Uterus (tissue), 3 donors: ENCODE measurements at regions not wholly inside any gene's neighbourhood (a gene's known extent, or its start where the extent isn't known, plus 50 kb on each side); places are given as distances from the start of the nearest gene placed in this dataset.

Source experiments
- DNase-seq, 2 donors: peaks; one replicate each; pipeline ENCODE4 v3.0.0-alpha.2; 2019 to 2020
- H3K27ac ChIP-seq, 2 donors: fragments of 200-600 bp; sonication (generic); 1 replicate in 1 of 2; 2 replicates in 1 of 2; pipeline ENCODE4 v1.5.1; 2016 to 2018
- H3K27me3 ChIP-seq, 2 donors: fragments of 200-600 bp; sonication (generic); one replicate each; pipeline ENCODE4 v1.5.1; 2018 to 2019; ENCODE audit warnings: control low read depth in 1 of 2
- H3K36me3 ChIP-seq, 2 donors: fragments of 200-600 bp; sonication (generic); one replicate each; pipeline ENCODE4 v1.5.1; 2019; ENCODE audit warnings: control low read depth in 1 of 2
- H3K4me1 ChIP-seq, 2 donors: fragments of 200-600 bp; sonication (generic); one replicate each; pipeline ENCODE4 v1.5.1; 2018 to 2019; ENCODE audit warnings: control low read depth in 1 of 2
- H3K4me3 ChIP-seq, 2 donors: fragments of 200-600 bp; sonication (generic); 1 replicate in 1 of 2; 2 replicates in 1 of 2; pipeline ENCODE4 v1.5.1; 2018 to 2019; ENCODE audit warnings: mild to moderate bottlenecking in 1 of 2
- H3K9me3 ChIP-seq, 2 donors: fragments of 200-600 bp; sonication (generic); one replicate each; pipeline ENCODE4 v1.5.1; 2019; ENCODE audit warnings: control low read depth in 1 of 2
- CTCF ChIP-seq, 4 experiments: fragments of 200-600 bp in 2 of 4; fragments of 450-650 bp in 2 of 4; sonication (generic) in 2 of 4; IDR thresholded peaks; one replicate each; pipeline ENCODE4 v1.5.1; 2016 to 2019; ENCODE audit warnings: antibody characterized with exemption in 4 of 4, mild to moderate bottlenecking in 2 of 4, moderate library complexity in 1 of 4
- POLR2A ChIP-seq, 2 donors: fragments of 450-650 bp; IDR thresholded peaks; one replicate each; pipeline ENCODE4 v1.6.1; 2016; ENCODE audit warnings: antibody characterized with exemption in 2 of 2, mild to moderate bottlenecking in 1 of 2, moderate library complexity in 1 of 2
- intact Hi-C: fragments of 100-400 bp; cut with DNase I; formaldehyde crosslinking; loops from one replicate; pipeline ENCODE4 v1.15.1; 2023; ENCODE audit warnings: low total_unique reads
- donor health status: DM: yes; HTN: yes; CAD: no.

GRCh38 chr10:21399392-21400035 lies 126.0 kb downstream of the SKIDA1 start:
- Histone ChIP-seq H3K27me3 (no peaks in the 10 kb centered on the region), H3K4me3 (no peak overlapping the region), H3K27ac (no peak overlapping the region), H3K4me1 (no peaks in the 10 kb centered on the region), H3K9me3 (no peaks in the 10 kb centered on the region), H3K36me3 (no peaks in the 10 kb centered on the region)
- intact Hi-C loops = no loop called here
- peak in 1 of 2 donors; percentile 15 for DNase-seq
- TF ChIP-seq POLR2A (IDR thresholded peaks at IDR 0.05) = no peak
- no peak for TF ChIP-seq CTCF (IDR thresholded peaks at IDR 0.05)

GRCh38 chr10:21398563-21399231 lies 126.8 kb downstream of the SKIDA1 start:
- no peaks in the 10 kb centered on the region for H3K9me3 ChIP-seq
- no peaks in the 10 kb centered on the region for H3K27me3 ChIP-seq
- H3K27ac ChIP-seq = no peak overlapping the region
- no peak for TF ChIP-seq CTCF (IDR thresholded peaks at IDR 0.05)
- TF ChIP-seq POLR2A (IDR thresholded peaks at IDR 0.05) = no peak
- no peak for DNase-seq
- no peak overlapping the region for H3K4me3 ChIP-seq
- H3K4me1 ChIP-seq = no peaks in the 10 kb centered on the region
- intact Hi-C loops = no loop called here
- no peaks in the 10 kb centered on the region for H3K36me3 ChIP-seq

- Histone ChIP-seq H3K4me3 (no peak overlapping the region), H3K36me3 (no peaks in the 10 kb centered on the region), H3K27ac (no peak overlapping the region), H3K4me1 (no peaks in the 10 kb centered on the region), H3K27me3 (no peaks in the 10 kb centered on the region), H3K9me3 (no peaks in the 10 kb centered on the region)
- TF ChIP-seq POLR2A (IDR thresholded peaks at IDR 0.05) (no peak), CTCF (IDR thresholded peaks at IDR 0.05) (no peak)
- intact Hi-C loops = no loop called here
- DNase-seq = no peak
Measured at GRCh38 chr10:21396889-21397288, 128.6 kb downstream of the SKIDA1 start.

GRCh38 chr10:21393931-21394330 lies 131.6 kb downstream of the SKIDA1 start:
- DNase-seq = no peak
- Histone ChIP-seq H3K9me3 (no peaks in the 10 kb centered on the region), H3K27me3 (no peaks in the 10 kb centered on the region), H3K36me3 (no peaks in the 10 kb centered on the region), H3K4me3 (no peak overlapping the region), H3K4me1 (no peaks in the 10 kb centered on the region), H3K27ac (no peak overlapping the region)
- intact Hi-C loops = no loop called here
- TF ChIP-seq POLR2A (IDR thresholded peaks at IDR 0.05) (no peak), CTCF (IDR thresholded peaks at IDR 0.05) (no peak)

GRCh38 chr10:21388589-21388988 lies 136.9 kb downstream of the SKIDA1 start:
- H3K27me3 ChIP-seq = no peaks in the 10 kb centered on the region
- TF ChIP-seq POLR2A (IDR thresholded peaks at IDR 0.05) (no peak), CTCF (IDR thresholded peaks at IDR 0.05) (no peak)
- H3K36me3 ChIP-seq = no peaks in the 10 kb centered on the region
- H3K4me3 ChIP-seq = no peak overlapping the region
- no peaks in the 10 kb centered on the region for H3K4me1 ChIP-seq
- H3K27ac ChIP-seq = no peak overlapping the region
- DNase-seq = no peak
- intact Hi-C loops = no loop called here
- no peaks in the 10 kb centered on the region for H3K9me3 ChIP-seq
